HG03342 (cell line): ENCODE measurements at regions not wholly inside any gene's neighbourhood (a gene's known extent, or its start where the extent isn't known, plus 50 kb on each side); places are given as distances from the start of the nearest gene placed in this dataset.
"Not testable (repeated sequence)": the region's sequence is repeated elsewhere in the genome, so short reads cannot be mapped to it uniquely, and the experiment has no call there.

Experiments
- ATAC-seq: cut with Tn5 transposase; IDR thresholded peaks from one replicate; pipeline ENCODE4 v1.9.1; 2021; ENCODE audit warnings: mild to moderate bottlenecking, moderate library complexity; ENCODE audit not compliant: unreplicated experiment

GRCh38 chr20:24830649-24831048, 118.4 kb upstream of the CST7 start:
- ATAC-seq, result no peak

GRCh38 chr20:24831232-24831631, 117.8 kb upstream of the CST7 start:
- no peak for ATAC-seq

- ATAC-seq, result no peak
These were observed 116.6 kb upstream of the CST7 start for GRCh38 chr20:24832518-24832917.

- ATAC-seq, result no peak
These were observed 115.5 kb upstream of the CST7 start for GRCh38 chr20:24833592-24833991.

- ATAC-seq, result no peak
These were observed 114.8 kb upstream of the CST7 start for GRCh38 chr20:24834310-24834709.

- no peak for ATAC-seq
These were observed 113.9 kb upstream of the CST7 start for GRCh38 chr20:24835195-24835594.

- no peak for ATAC-seq
These were observed 113.0 kb upstream of the CST7 start for GRCh38 chr20:24836041-24836533.

- no peak for ATAC-seq
These were observed 112.3 kb upstream of the CST7 start for GRCh38 chr20:24836661-24837299.

GRCh38 chr20:24837781-24838450, 111.2 kb upstream of the CST7 start:
- no peak for ATAC-seq

GRCh38 chr20:24838546-24839535, 110.2 kb upstream of the CST7 start:
- peak; percentile 28 for ATAC-seq

GRCh38 chr20:24840121-24840713, 108.9 kb upstream of the CST7 start:
- no peak for ATAC-seq

GRCh38 chr20:24842274-24842917, 106.7 kb upstream of the CST7 start:
- no peak for ATAC-seq

GRCh38 chr20:24842918-24843715, 106.0 kb upstream of the CST7 start:
- peak; percentile 90 for ATAC-seq

- no peak for ATAC-seq
These were observed 98.9 kb upstream of the CST7 start for GRCh38 chr20:24850176-24850575.

- no peak for ATAC-seq
These were observed 97.6 kb upstream of the CST7 start for GRCh38 chr20:24851346-24852019.

GRCh38 chr20:24853916-24854315, 95.2 kb upstream of the CST7 start:
- ATAC-seq, result no peak

GRCh38 chr20:24855848-24856247, 93.2 kb upstream of the CST7 start:
- no peak for ATAC-seq

GRCh38 chr20:24858500-24858899, 90.6 kb upstream of the CST7 start:
- ATAC-seq, result not testable (repeated sequence)

GRCh38 chr20:24859539-24859938, 89.5 kb upstream of the CST7 start:
- no peak for ATAC-seq
